ENCODE measurements at regions not wholly inside any gene's neighbourhood (a gene's known extent, or its start where the extent isn't known, plus 50 kb on each side); places are given as distances from the start of the nearest gene placed in this dataset.

DNA sequence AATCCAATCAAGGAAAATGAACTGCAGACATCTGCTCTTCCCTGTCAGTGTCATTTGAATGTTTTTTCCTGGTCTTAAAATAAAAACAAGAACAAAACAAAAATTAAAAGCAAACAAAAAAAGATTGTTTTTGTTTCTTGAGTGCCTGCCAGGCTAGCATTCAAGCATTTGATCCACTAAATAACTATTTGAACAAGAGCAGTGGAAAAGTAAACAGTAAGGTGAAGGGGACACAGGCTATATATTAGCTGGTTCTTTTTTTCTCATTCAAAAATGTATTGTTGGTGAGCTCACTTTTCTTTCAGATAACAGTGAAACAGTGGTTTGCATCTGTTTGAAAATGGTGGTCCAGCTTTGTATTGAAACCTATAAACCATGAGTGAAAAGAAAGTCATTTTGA is 586.9 kb upstream of the SGO1 start:
- Histone ChIP-seq H2BK15ac (ENCODE audit: low read length) (no peak overlapping the region), H3K23me2 (ENCODE audit: low read depth, low read length) (no peaks in the 10 kb centered on the region), H4K91ac (replicated peaks; ENCODE audit: insufficient read length, low read length) (no peak overlapping the region), H3K9me3 (ENCODE audit: insufficient read depth in 2 of 2, low read depth in 1 of 2, low read length in 1 of 2) (no peaks in the 10 kb centered on the region), H3K27me3 (replicated peaks in 1 of 4; ENCODE audit: control insufficient read depth in 3 of 4, extremely low read depth in 1 of 4, insufficient read depth in 3 of 4, low read length in 3 of 4) (peaks cover 0 to 1% (median 0%) of the 10 kb centered on the region in 4 experiments; a peak in 1 of 7 replicates), H3K27ac (ENCODE audit: low read depth, low read length) (no peak overlapping the region), H2BK5ac (ENCODE audit: low read depth, low read length) (no peak overlapping the region), H2BK20ac (ENCODE audit: low read length) (no peak overlapping the region), H4K5ac (ENCODE audit: insufficient read length, low read depth, low read length) (no peak overlapping the region), H3K4me1 (replicated peaks in 1 of 4; ENCODE audit: control insufficient read depth in 3 of 4, insufficient read depth in 4 of 4, low read length in 3 of 4) (no peaks in the 10 kb centered on the region), H3K56ac (replicated peaks; ENCODE audit: insufficient read length, low read depth, low read length) (no peak overlapping the region), H2BK12ac (ENCODE audit: low read depth, low read length) (no peak overlapping the region), H3K4ac (replicated peaks; ENCODE audit: insufficient read length, low read depth, low read length) (no peak overlapping the region), H3K79me2 (ENCODE audit: control insufficient read depth in 1 of 2, insufficient read depth in 2 of 2, low read length in 2 of 2) (no peaks in the 10 kb centered on the region), H3K14ac (ENCODE audit: insufficient read length) (no peak overlapping the region), H4K20me1 (replicated peaks in 1 of 2; ENCODE audit: control insufficient read depth in 1 of 2, insufficient read depth in 2 of 2, low read length in 2 of 2) (no peaks in the 10 kb centered on the region), H4K8ac (ENCODE audit: extremely low read depth, insufficient read depth, low read length) (no peak overlapping the region), H3K4me2 (ENCODE audit: insufficient read depth in 1 of 2, low read depth in 2 of 2, low read length in 2 of 2) (no peak overlapping the region), H3K36me3 (ENCODE audit: control insufficient read depth in 2 of 4, insufficient read depth in 4 of 4, low read length in 3 of 4) (no peaks in the 10 kb centered on the region), H3K18ac (ENCODE audit: extremely low read depth, low read length) (no peak overlapping the region), H3K23ac (ENCODE audit: insufficient read length) (no peak overlapping the region), H3K4me3 (ENCODE audit: extremely low read depth in 1 of 4, insufficient read depth in 2 of 4, low read depth in 3 of 4, low read length in 4 of 4) (no peak overlapping the region), H2BK120ac (replicated peaks; ENCODE audit: low read depth, low read length) (no peak overlapping the region), H2AK5ac (ENCODE audit: low read depth, low read length) (no peak overlapping the region), H3K79me1 (ENCODE audit: low read depth, low read length) (no peaks in the 10 kb centered on the region), H2AFZ (ENCODE audit: low read length) (no peak overlapping the region), H3K9ac (replicated peaks in 1 of 4; ENCODE audit: extremely low read depth in 1 of 4, low read depth in 3 of 4, low read length in 3 of 4) (no peak overlapping the region)
- DNase-seq (ENCODE audit: low read depth in 1 of 2, low spot score in 2 of 2), result no peak
- FAIRE-seq, result no peak
- CTCF ChIA-PET (ENCODE audit: partially characterized antibody), result no interaction called here
- POLR2A ChIA-PET (ENCODE audit: partially characterized antibody), result no interaction called here
- TF ChIP-seq, protein P1, sequence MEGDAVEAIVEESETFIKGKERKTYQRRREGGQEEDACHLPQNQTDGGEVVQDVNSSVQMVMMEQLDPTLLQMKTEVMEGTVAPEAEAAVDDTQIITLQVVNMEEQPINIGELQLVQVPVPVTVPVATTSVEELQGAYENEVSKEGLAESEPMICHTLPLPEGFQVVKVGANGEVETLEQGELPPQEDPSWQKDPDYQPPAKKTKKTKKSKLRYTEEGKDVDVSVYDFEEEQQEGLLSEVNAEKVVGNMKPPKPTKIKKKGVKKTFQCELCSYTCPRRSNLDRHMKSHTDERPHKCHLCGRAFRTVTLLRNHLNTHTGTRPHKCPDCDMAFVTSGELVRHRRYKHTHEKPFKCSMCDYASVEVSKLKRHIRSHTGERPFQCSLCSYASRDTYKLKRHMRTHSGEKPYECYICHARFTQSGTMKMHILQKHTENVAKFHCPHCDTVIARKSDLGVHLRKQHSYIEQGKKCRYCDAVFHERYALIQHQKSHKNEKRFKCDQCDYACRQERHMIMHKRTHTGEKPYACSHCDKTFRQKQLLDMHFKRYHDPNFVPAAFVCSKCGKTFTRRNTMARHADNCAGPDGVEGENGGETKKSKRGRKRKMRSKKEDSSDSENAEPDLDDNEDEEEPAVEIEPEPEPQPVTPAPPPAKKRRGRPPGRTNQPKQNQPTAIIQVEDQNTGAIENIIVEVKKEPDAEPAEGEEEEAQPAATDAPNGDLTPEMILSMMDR (IDR thresholded peaks at IDR 0.05; ENCODE audit: control extremely low read depth in 1 of 3, insufficient read depth in 1 of 3, low read depth in 1 of 3, low read length in 3 of 3), result no peak
- TF ChIP-seq RBBP5 (IDR thresholded peaks at IDR 0.05; ENCODE audit: borderline replicate concordance, low read depth, low read length), result no peak
- TF ChIP-seq SP4 (IDR thresholded peaks at IDR 0.05; ENCODE audit: low read length), result no peak
- no peak for TF ChIP-seq POLR2A (IDR thresholded peaks at IDR 0.05; ENCODE audit: control extremely low read depth in 1 of 2, low read depth in 2 of 2, low read length in 2 of 2)
- TF ChIP-seq RNF2 (IDR thresholded peaks at IDR 0.05; ENCODE audit: borderline replicate concordance, low read depth, low read length, missing control alignments, poor library complexity, severe bottlenecking), result no peak
- no peak for TF ChIP-seq KDM4A (IDR thresholded peaks at IDR 0.05; ENCODE audit: low read depth, low read length, severe bottlenecking)
- TF ChIP-seq TAF7 (optimal IDR thresholded peaks at IDR 0.05; ENCODE audit: borderline replicate concordance, low read depth, low read length), result no peak
- no peak for TF ChIP-seq KDM5A (IDR thresholded peaks at IDR 0.05; ENCODE audit: low read length)
- no peak for TF ChIP-seq TCF12 (IDR thresholded peaks at IDR 0.05; ENCODE audit: low read depth, low read length)
- no peak for TF ChIP-seq EZH2 (IDR thresholded peaks at IDR 0.05; ENCODE audit: low read depth, low read length, severe bottlenecking)
- no peak for TF ChIP-seq TAF1 (IDR thresholded peaks at IDR 0.05; ENCODE audit: low read depth, low read length)
- TF ChIP-seq HDAC6 (IDR thresholded peaks at IDR 0.05; ENCODE audit: low read depth, low read length), result no peak
- TF ChIP-seq YY1 (IDR thresholded peaks at IDR 0.05; ENCODE audit: low read depth, low read length), result no peak
- no peak for TF ChIP-seq JUND (IDR thresholded peaks at IDR 0.05; ENCODE audit: low read length)
